HCT116 (cell line): ENCODE measurements at regions not wholly inside any gene's neighbourhood (a gene's known extent, or its start where the extent isn't known, plus 50 kb on each side); places are given as distances from the start of the nearest gene placed in this dataset.

ENCODE experiments used
- ATAC-seq: fragments of 200-7000 bp; cut with Tn5 transposase; 2 replicates; pipeline ENCODE4 v1.9.1; 2020; ENCODE audit warnings: mild to moderate bottlenecking, moderate library complexity
- BruUV-seq: library from RNA; stranded (reverse); fragments of 400-500 nt; replicated peaks from 2 replicates; lab custom pipeline; 2021; lab: Mats Ljungman, UMichigan
- CTCF ChIA-PET: fragments of 300-600 bp; sonication (Branson Sonifier 250); formaldehyde crosslinking; loops from one replicate; lab custom pipeline; 2021; ENCODE audit warnings: antibody characterized with exemption; lab: Charles Lee
- POLR2A ChIA-PET: fragments of 300-600, 350-600 bp; sonication (Branson Sonifier 250); formaldehyde crosslinking; loops from one replicate; lab custom pipeline; 2021; ENCODE audit warnings: antibody characterized with exemption; lab: Charles Lee
- RAD21 ChIA-PET, 2 experiments: fragments of 300-600 bp; sonication (Branson Sonifier 250); formaldehyde crosslinking; loops; one replicate each; lab custom pipeline; 2023; ENCODE audit warnings: low total read pairs in 2 of 2; ENCODE audit not compliant: uncharacterized antibody in 2 of 2, unreplicated experiment in 2 of 2, low non-redundant PET in 1 of 2; lab: Charles Lee
- DNase-seq: peaks from one replicate; pipeline ENCODE4 v3.0.0-alpha.2; 2010; ENCODE audit warnings: low read depth, low spot score
- H2AFZ ChIP-seq: fragments of 200-600 bp; shearing (Covaris generic), sonication (generic); 2 replicates; pipeline ENCODE4 v1.6.1; 2017; ENCODE audit warnings: low read depth, mixed run types, mixed read lengths, antibody characterized with exemption, low read length; ENCODE audit not compliant: poor library complexity, severe bottlenecking
- H3K27ac ChIP-seq: 2 replicates; pipeline ENCODE4 v1.5.1; 2012; ENCODE audit warnings: low read depth, low read length
- H3K27me3 ChIP-seq: fragments of 200-600 bp; sonication (generic); 2 replicates; pipeline ENCODE4 v1.6.1; 2016; ENCODE audit warnings: mixed run types, low read length, mixed read lengths; ENCODE audit not compliant: insufficient read depth
- H3K36me3 ChIP-seq, 2 experiments: fragments of 200-500 bp in 1 of 2; fragments of 200-600 bp in 1 of 2; sonication (Bioruptor generic) in 1 of 2; sonication (generic) in 1 of 2; 2 replicates each; pipeline versions ENCODE4 v1.5.1 to v1.6.1; 2014 to 2016; ENCODE audit warnings: low read length in 2 of 2, inconsistent platforms in 1 of 2, mixed read lengths in 1 of 2, mixed run types in 1 of 2; ENCODE audit not compliant: insufficient read depth in 2 of 2, control insufficient read depth in 1 of 2
- H3K4me1 ChIP-seq, 2 experiments: fragments of 200-600 bp in 1 of 2; sonication (generic) in 1 of 2; 2 replicates each; pipeline versions ENCODE4 v1.5.1 to v1.6.1; 2012 to 2017; ENCODE audit warnings: low read length in 2 of 2, inconsistent platforms in 1 of 2, mild to moderate bottlenecking in 1 of 2, mixed read lengths in 1 of 2, mixed run types in 1 of 2, moderate library complexity in 1 of 2; ENCODE audit not compliant: insufficient read depth in 2 of 2, control insufficient read depth in 1 of 2
- H3K4me2 ChIP-seq: fragments of 200-600 bp; sonication (generic); 2 replicates; pipeline ENCODE4 v1.6.1; 2017; ENCODE audit warnings: mixed run types, low read length, mixed read lengths
- H3K4me3 ChIP-seq, 2 experiments: fragments of 200-600 bp in 1 of 2; sonication (generic) in 1 of 2; replicated peaks in 1 of 2; 2 replicates each; pipeline ENCODE4 v1.5.1; 2011 to 2016; ENCODE audit warnings: low read length in 2 of 2, control low read depth in 1 of 2, low read depth in 1 of 2, mild to moderate bottlenecking in 1 of 2, mixed read lengths in 1 of 2, mixed run types in 1 of 2
- H3K79me2 ChIP-seq: fragments of 200-600 bp; sonication (generic); 2 replicates; pipeline ENCODE4 v1.6.1; 2017; ENCODE audit warnings: mild to moderate bottlenecking, mixed run types, low read length, moderate library complexity, mixed read lengths; ENCODE audit not compliant: insufficient read depth
- H3K9ac ChIP-seq: fragments of 200-600 bp; sonication (generic); 2 replicates; pipeline ENCODE4 v1.6.1; 2016; ENCODE audit warnings: low read length, mixed read lengths
- H3K9me2 ChIP-seq: fragments of 200-600 bp; sonication (generic), shearing (Covaris generic); 2 replicates; pipeline ENCODE4 v1.6.1; 2017; ENCODE audit warnings: mixed run types, mild to moderate bottlenecking, moderate library complexity; ENCODE audit not compliant: insufficient read depth
- H3K9me3 ChIP-seq, 2 experiments: fragments of 200-500 bp in 1 of 2; fragments of 200-600 bp in 1 of 2; sonication (Bioruptor generic) in 1 of 2; sonication (generic) in 1 of 2; 2 replicates each; pipeline ENCODE4 v1.6.1; 2014 to 2017; ENCODE audit warnings: low read length in 2 of 2, mixed read lengths in 2 of 2, inconsistent platforms in 1 of 2, low read depth in 1 of 2, mild to moderate bottlenecking in 1 of 2, mixed run types in 1 of 2, moderate library complexity in 1 of 2; ENCODE audit not compliant: control insufficient read depth in 1 of 2, insufficient read depth in 1 of 2
- H4K20me1 ChIP-seq: fragments of 200-600 bp; sonication (generic), shearing (Covaris generic); 2 replicates; pipeline ENCODE4 v1.6.1; 2017; ENCODE audit warnings: mixed run types, mild to moderate bottlenecking, moderate library complexity; ENCODE audit not compliant: insufficient read depth
- CBX3 ChIP-seq: IDR thresholded peaks from 2 replicates; pipeline ENCODE4 v1.6.1; 2012; ENCODE audit warnings: low read depth
- CEBPB ChIP-seq: IDR thresholded peaks from 2 replicates; pipeline ENCODE4 v1.6.1; 2012; ENCODE audit warnings: low read depth
- EGR1 ChIP-seq: IDR thresholded peaks from 2 replicates; pipeline ENCODE4 v1.6.1; 2012; ENCODE audit warnings: low read depth
- ELF1 ChIP-seq: IDR thresholded peaks from 2 replicates; pipeline ENCODE4 v1.6.1; 2012; ENCODE audit warnings: low read depth, borderline replicate concordance
- EZH2 ChIP-seq: fragments of 200-600 bp; sonication (generic); IDR thresholded peaks from 2 replicates; pipeline ENCODE4 v1.6.1; 2017; ENCODE audit warnings: antibody characterized with exemption, mixed run types
- EZH2phosphoT487 ChIP-seq: fragments of 200-600 bp; IDR thresholded peaks from 2 replicates; pipeline ENCODE4 v1.6.1; 2018; ENCODE audit warnings: antibody characterized with exemption, borderline replicate concordance
- FOSL1 ChIP-seq: IDR thresholded peaks from 2 replicates; pipeline ENCODE4 v1.6.1; 2012; ENCODE audit warnings: low read depth
- JUND ChIP-seq: IDR thresholded peaks from 2 replicates; pipeline ENCODE4 v1.6.1; 2012
- POLR2A ChIP-seq: IDR thresholded peaks from 2 replicates; pipeline ENCODE4 v1.7.0; 2011; ENCODE audit warnings: borderline replicate concordance; ENCODE audit not compliant: insufficient read depth, insufficient read length; ENCODE audit errors: extremely low read depth
- SRF ChIP-seq: IDR thresholded peaks from 2 replicates; pipeline ENCODE4 v1.6.1; 2012; ENCODE audit warnings: low read depth
- TCF7L2 ChIP-seq: IDR thresholded peaks from 2 replicates; pipeline ENCODE4 v1.7.0; 2011; ENCODE audit warnings: borderline replicate concordance, inconsistent platforms; ENCODE audit not compliant: insufficient read depth, insufficient read length; ENCODE audit errors: extremely low read depth
- YY1 ChIP-seq: IDR thresholded peaks from 2 replicates; pipeline ENCODE4 v1.6.1; 2011; ENCODE audit warnings: low read length, low read depth, moderate library complexity, mild to moderate bottlenecking; ENCODE audit not compliant: insufficient replicate concordance; ENCODE audit errors: extremely low read depth
- intact Hi-C: fragments of 100-400 bp; cut with micrococcal nuclease; formaldehyde crosslinking; loops from 2 replicates; pipeline ENCODE4 v1.10.0; 2022
- TF ChIP-seq, protein P1 (sequence below): IDR thresholded peaks from 2 replicates; pipeline ENCODE4 v1.6.1; 2012; ENCODE audit warnings: low read depth
- TF ChIP-seq, protein P2 (sequence below), 3 experiments: fragments of 200-600 bp in 1 of 3; sonication (generic) in 1 of 3; IDR thresholded peaks in 2 of 3; conservative IDR thresholded peaks in 1 of 3; 2 replicates each; pipeline ENCODE4 v1.5.1; 2012 to 2017; ENCODE audit warnings: low read depth in 2 of 3, low read length in 2 of 3, antibody characterized with exemption in 1 of 3, borderline replicate concordance in 1 of 3, control low read depth in 1 of 3, mild to moderate bottlenecking in 1 of 3, mixed read lengths in 1 of 3, mixed run types in 1 of 3, moderate library complexity in 1 of 3; ENCODE audit not compliant: insufficient read depth in 1 of 3
- TF ChIP-seq, protein P3 (sequence below): IDR thresholded peaks from 2 replicates; pipeline ENCODE4 v1.6.1; 2012
- TF ChIP-seq, protein P4 (sequence below): IDR thresholded peaks from 2 replicates; pipeline ENCODE4 v1.6.1; 2012

DNA sequence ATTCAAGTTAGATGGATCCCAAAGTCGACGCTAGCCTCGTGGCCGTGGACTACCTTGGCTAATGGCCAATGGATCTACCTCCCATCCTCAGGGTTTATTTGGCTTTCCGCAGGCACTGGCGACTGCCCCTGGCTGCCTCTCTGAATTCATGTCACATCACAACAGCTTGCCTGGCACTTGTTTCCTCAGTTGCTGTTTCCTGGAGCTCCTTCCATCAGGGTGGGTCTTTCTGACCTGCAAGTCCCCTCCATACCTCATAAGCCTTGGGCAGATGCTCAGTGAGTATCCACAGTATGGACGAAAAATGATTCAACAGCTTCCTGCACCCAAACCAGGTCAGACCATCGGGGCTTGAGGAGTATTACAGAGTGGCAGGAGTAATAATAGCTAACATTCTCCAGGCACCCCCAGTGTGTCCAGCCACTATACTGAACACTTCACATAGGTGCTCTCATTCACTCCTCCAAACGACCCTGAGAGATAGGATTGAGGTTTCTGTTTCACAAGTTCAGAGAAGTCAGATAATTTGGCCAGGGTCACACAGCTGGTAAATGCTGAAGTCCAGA, 311.5 kb downstream of the TLE3 start:
- H2AFZ ChIP-seq: no peak overlapping the region
- CTCF ChIA-PET: no interaction called here
- no peaks in the 10 kb centered on the region for H3K9me2 ChIP-seq
- H3K27me3 ChIP-seq: no peaks in the 10 kb centered on the region
- no peak overlapping the region for H3K4me3 ChIP-seq
- no peak for ATAC-seq
- intact Hi-C loops: no loop called here
- H4K20me1 ChIP-seq: no peaks in the 10 kb centered on the region
- H3K36me3 ChIP-seq: no peaks in the 10 kb centered on the region
- peaks cover 0 to 11% of the 10 kb centered on the region in 2 experiments; a peak in 2 of 4 replicates for H3K4me1 ChIP-seq
- TF ChIP-seq, protein P1, sequence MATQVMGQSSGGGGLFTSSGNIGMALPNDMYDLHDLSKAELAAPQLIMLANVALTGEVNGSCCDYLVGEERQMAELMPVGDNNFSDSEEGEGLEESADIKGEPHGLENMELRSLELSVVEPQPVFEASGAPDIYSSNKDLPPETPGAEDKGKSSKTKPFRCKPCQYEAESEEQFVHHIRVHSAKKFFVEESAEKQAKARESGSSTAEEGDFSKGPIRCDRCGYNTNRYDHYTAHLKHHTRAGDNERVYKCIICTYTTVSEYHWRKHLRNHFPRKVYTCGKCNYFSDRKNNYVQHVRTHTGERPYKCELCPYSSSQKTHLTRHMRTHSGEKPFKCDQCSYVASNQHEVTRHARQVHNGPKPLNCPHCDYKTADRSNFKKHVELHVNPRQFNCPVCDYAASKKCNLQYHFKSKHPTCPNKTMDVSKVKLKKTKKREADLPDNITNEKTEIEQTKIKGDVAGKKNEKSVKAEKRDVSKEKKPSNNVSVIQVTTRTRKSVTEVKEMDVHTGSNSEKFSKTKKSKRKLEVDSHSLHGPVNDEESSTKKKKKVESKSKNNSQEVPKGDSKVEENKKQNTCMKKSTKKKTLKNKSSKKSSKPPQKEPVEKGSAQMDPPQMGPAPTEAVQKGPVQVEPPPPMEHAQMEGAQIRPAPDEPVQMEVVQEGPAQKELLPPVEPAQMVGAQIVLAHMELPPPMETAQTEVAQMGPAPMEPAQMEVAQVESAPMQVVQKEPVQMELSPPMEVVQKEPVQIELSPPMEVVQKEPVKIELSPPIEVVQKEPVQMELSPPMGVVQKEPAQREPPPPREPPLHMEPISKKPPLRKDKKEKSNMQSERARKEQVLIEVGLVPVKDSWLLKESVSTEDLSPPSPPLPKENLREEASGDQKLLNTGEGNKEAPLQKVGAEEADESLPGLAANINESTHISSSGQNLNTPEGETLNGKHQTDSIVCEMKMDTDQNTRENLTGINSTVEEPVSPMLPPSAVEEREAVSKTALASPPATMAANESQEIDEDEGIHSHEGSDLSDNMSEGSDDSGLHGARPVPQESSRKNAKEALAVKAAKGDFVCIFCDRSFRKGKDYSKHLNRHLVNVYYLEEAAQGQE: no peak
- TF ChIP-seq CEBPB (no peak), SRF (no peak), CBX3 (no peak), YY1 (no peak), EGR1 (no peak), POLR2A (no peak), ELF1 (no peak), FOSL1 (no peak), EZH2phosphoT487 (no peak), EZH2 (no peak), JUND (no peak), TCF7L2 (no peak)
- TF ChIP-seq, protein P2, sequence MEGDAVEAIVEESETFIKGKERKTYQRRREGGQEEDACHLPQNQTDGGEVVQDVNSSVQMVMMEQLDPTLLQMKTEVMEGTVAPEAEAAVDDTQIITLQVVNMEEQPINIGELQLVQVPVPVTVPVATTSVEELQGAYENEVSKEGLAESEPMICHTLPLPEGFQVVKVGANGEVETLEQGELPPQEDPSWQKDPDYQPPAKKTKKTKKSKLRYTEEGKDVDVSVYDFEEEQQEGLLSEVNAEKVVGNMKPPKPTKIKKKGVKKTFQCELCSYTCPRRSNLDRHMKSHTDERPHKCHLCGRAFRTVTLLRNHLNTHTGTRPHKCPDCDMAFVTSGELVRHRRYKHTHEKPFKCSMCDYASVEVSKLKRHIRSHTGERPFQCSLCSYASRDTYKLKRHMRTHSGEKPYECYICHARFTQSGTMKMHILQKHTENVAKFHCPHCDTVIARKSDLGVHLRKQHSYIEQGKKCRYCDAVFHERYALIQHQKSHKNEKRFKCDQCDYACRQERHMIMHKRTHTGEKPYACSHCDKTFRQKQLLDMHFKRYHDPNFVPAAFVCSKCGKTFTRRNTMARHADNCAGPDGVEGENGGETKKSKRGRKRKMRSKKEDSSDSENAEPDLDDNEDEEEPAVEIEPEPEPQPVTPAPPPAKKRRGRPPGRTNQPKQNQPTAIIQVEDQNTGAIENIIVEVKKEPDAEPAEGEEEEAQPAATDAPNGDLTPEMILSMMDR (IDR thresholded peaks at IDR 0.05 in 2 of 3, conservative IDR thresholded peaks at IDR 0.05 in 1 of 3; ENCODE audit: borderline replicate concordance in 1 of 3, insufficient read depth in 1 of 3, low read depth in 2 of 3, low read length in 2 of 3): no peak
- TF ChIP-seq, protein P3, sequence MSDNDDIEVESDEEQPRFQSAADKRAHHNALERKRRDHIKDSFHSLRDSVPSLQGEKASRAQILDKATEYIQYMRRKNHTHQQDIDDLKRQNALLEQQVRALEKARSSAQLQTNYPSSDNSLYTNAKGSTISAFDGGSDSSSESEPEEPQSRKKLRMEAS: no peak
- TF ChIP-seq, protein P4, sequence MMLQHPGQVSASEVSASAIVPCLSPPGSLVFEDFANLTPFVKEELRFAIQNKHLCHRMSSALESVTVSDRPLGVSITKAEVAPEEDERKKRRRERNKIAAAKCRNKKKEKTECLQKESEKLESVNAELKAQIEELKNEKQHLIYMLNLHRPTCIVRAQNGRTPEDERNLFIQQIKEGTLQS: no peak
- TF ChIP-seq, all 23 proteins: peak for 0
- no TSS peak for BruUV-seq
- DNase-seq: no peak
- Histone ChIP-seq H3K9me3 (no peaks in the 10 kb centered on the region), H3K9ac (no peak overlapping the region), H3K79me2 (no peaks in the 10 kb centered on the region), H3K4me2 (no peak overlapping the region), H3K27ac (no peak overlapping the region)
- ChIA-PET RAD21 (no interaction called here), POLR2A (no interaction called here)
